HCT116 (cell line): ENCODE measurements at regions not wholly inside any gene's neighbourhood (a gene's known extent, or its start where the extent isn't known, plus 50 kb on each side); places are given as distances from the start of the nearest gene placed in this dataset.

ENCODE experiments used
- ATAC-seq: fragments of 200-7000 bp; cut with Tn5 transposase; 2 replicates; pipeline ENCODE4 v1.9.1; 2020; ENCODE audit warnings: mild to moderate bottlenecking, moderate library complexity
- BruUV-seq: library from RNA; stranded (reverse); fragments of 400-500 nt; replicated peaks from 2 replicates; lab custom pipeline; 2021; lab: Mats Ljungman, UMichigan
- CTCF ChIA-PET: fragments of 300-600 bp; sonication (Branson Sonifier 250); formaldehyde crosslinking; loops from one replicate; lab custom pipeline; 2021; ENCODE audit warnings: antibody characterized with exemption; lab: Charles Lee
- POLR2A ChIA-PET: fragments of 300-600, 350-600 bp; sonication (Branson Sonifier 250); formaldehyde crosslinking; loops from one replicate; lab custom pipeline; 2021; ENCODE audit warnings: antibody characterized with exemption; lab: Charles Lee
- RAD21 ChIA-PET, 2 experiments: fragments of 300-600 bp; sonication (Branson Sonifier 250); formaldehyde crosslinking; loops; one replicate each; lab custom pipeline; 2023; ENCODE audit warnings: low total read pairs in 2 of 2; ENCODE audit not compliant: uncharacterized antibody in 2 of 2, unreplicated experiment in 2 of 2, low non-redundant PET in 1 of 2; lab: Charles Lee
- DNase-seq: peaks from one replicate; pipeline ENCODE4 v3.0.0-alpha.2; 2010; ENCODE audit warnings: low read depth, low spot score
- H2AFZ ChIP-seq: fragments of 200-600 bp; shearing (Covaris generic), sonication (generic); 2 replicates; pipeline ENCODE4 v1.6.1; 2017; ENCODE audit warnings: low read depth, mixed run types, mixed read lengths, antibody characterized with exemption, low read length; ENCODE audit not compliant: poor library complexity, severe bottlenecking
- H3K27ac ChIP-seq: 2 replicates; pipeline ENCODE4 v1.5.1; 2012; ENCODE audit warnings: low read depth, low read length
- H3K27me3 ChIP-seq: fragments of 200-600 bp; sonication (generic); 2 replicates; pipeline ENCODE4 v1.6.1; 2016; ENCODE audit warnings: mixed run types, low read length, mixed read lengths; ENCODE audit not compliant: insufficient read depth
- H3K36me3 ChIP-seq, 2 experiments: fragments of 200-500 bp in 1 of 2; fragments of 200-600 bp in 1 of 2; sonication (Bioruptor generic) in 1 of 2; sonication (generic) in 1 of 2; 2 replicates each; pipeline versions ENCODE4 v1.5.1 to v1.6.1; 2014 to 2016; ENCODE audit warnings: low read length in 2 of 2, inconsistent platforms in 1 of 2, mixed read lengths in 1 of 2, mixed run types in 1 of 2; ENCODE audit not compliant: insufficient read depth in 2 of 2, control insufficient read depth in 1 of 2
- H3K4me1 ChIP-seq, 2 experiments: fragments of 200-600 bp in 1 of 2; sonication (generic) in 1 of 2; 2 replicates each; pipeline versions ENCODE4 v1.5.1 to v1.6.1; 2012 to 2017; ENCODE audit warnings: low read length in 2 of 2, inconsistent platforms in 1 of 2, mild to moderate bottlenecking in 1 of 2, mixed read lengths in 1 of 2, mixed run types in 1 of 2, moderate library complexity in 1 of 2; ENCODE audit not compliant: insufficient read depth in 2 of 2, control insufficient read depth in 1 of 2
- H3K4me2 ChIP-seq: fragments of 200-600 bp; sonication (generic); 2 replicates; pipeline ENCODE4 v1.6.1; 2017; ENCODE audit warnings: mixed run types, low read length, mixed read lengths
- H3K4me3 ChIP-seq, 2 experiments: fragments of 200-600 bp in 1 of 2; sonication (generic) in 1 of 2; replicated peaks in 1 of 2; 2 replicates each; pipeline ENCODE4 v1.5.1; 2011 to 2016; ENCODE audit warnings: low read length in 2 of 2, control low read depth in 1 of 2, low read depth in 1 of 2, mild to moderate bottlenecking in 1 of 2, mixed read lengths in 1 of 2, mixed run types in 1 of 2
- H3K79me2 ChIP-seq: fragments of 200-600 bp; sonication (generic); 2 replicates; pipeline ENCODE4 v1.6.1; 2017; ENCODE audit warnings: mild to moderate bottlenecking, mixed run types, low read length, moderate library complexity, mixed read lengths; ENCODE audit not compliant: insufficient read depth
- H3K9ac ChIP-seq: fragments of 200-600 bp; sonication (generic); 2 replicates; pipeline ENCODE4 v1.6.1; 2016; ENCODE audit warnings: low read length, mixed read lengths
- H3K9me2 ChIP-seq: fragments of 200-600 bp; sonication (generic), shearing (Covaris generic); 2 replicates; pipeline ENCODE4 v1.6.1; 2017; ENCODE audit warnings: mixed run types, mild to moderate bottlenecking, moderate library complexity; ENCODE audit not compliant: insufficient read depth
- H3K9me3 ChIP-seq, 2 experiments: fragments of 200-500 bp in 1 of 2; fragments of 200-600 bp in 1 of 2; sonication (Bioruptor generic) in 1 of 2; sonication (generic) in 1 of 2; 2 replicates each; pipeline ENCODE4 v1.6.1; 2014 to 2017; ENCODE audit warnings: low read length in 2 of 2, mixed read lengths in 2 of 2, inconsistent platforms in 1 of 2, low read depth in 1 of 2, mild to moderate bottlenecking in 1 of 2, mixed run types in 1 of 2, moderate library complexity in 1 of 2; ENCODE audit not compliant: control insufficient read depth in 1 of 2, insufficient read depth in 1 of 2
- H4K20me1 ChIP-seq: fragments of 200-600 bp; sonication (generic), shearing (Covaris generic); 2 replicates; pipeline ENCODE4 v1.6.1; 2017; ENCODE audit warnings: mixed run types, mild to moderate bottlenecking, moderate library complexity; ENCODE audit not compliant: insufficient read depth
- ATF3 ChIP-seq: IDR thresholded peaks from 2 replicates; pipeline ENCODE4 v1.6.1; 2012
- EZH2 ChIP-seq: fragments of 200-600 bp; sonication (generic); IDR thresholded peaks from 2 replicates; pipeline ENCODE4 v1.6.1; 2017; ENCODE audit warnings: antibody characterized with exemption, mixed run types
- EZH2phosphoT487 ChIP-seq: fragments of 200-600 bp; IDR thresholded peaks from 2 replicates; pipeline ENCODE4 v1.6.1; 2018; ENCODE audit warnings: antibody characterized with exemption, borderline replicate concordance
- FOSL1 ChIP-seq: IDR thresholded peaks from 2 replicates; pipeline ENCODE4 v1.6.1; 2012; ENCODE audit warnings: low read depth
- JUND ChIP-seq: IDR thresholded peaks from 2 replicates; pipeline ENCODE4 v1.6.1; 2012
- MAX ChIP-seq: IDR thresholded peaks from 2 replicates; pipeline ENCODE4 v1.6.1; 2012
- POLR2A ChIP-seq: IDR thresholded peaks from 2 replicates; pipeline ENCODE4 v1.7.0; 2011; ENCODE audit warnings: borderline replicate concordance; ENCODE audit not compliant: insufficient read depth, insufficient read length; ENCODE audit errors: extremely low read depth
- RAD21 ChIP-seq: IDR thresholded peaks from 2 replicates; pipeline ENCODE4 v1.6.1; 2012; ENCODE audit warnings: low read depth, mild to moderate bottlenecking
- SIN3A ChIP-seq: IDR thresholded peaks from 2 replicates; pipeline ENCODE4 v1.6.1; 2012; ENCODE audit warnings: low read depth
- SRF ChIP-seq: IDR thresholded peaks from 2 replicates; pipeline ENCODE4 v1.6.1; 2012; ENCODE audit warnings: low read depth
- TCF7L2 ChIP-seq: IDR thresholded peaks from 2 replicates; pipeline ENCODE4 v1.7.0; 2011; ENCODE audit warnings: borderline replicate concordance, inconsistent platforms; ENCODE audit not compliant: insufficient read depth, insufficient read length; ENCODE audit errors: extremely low read depth
- YY1 ChIP-seq: IDR thresholded peaks from 2 replicates; pipeline ENCODE4 v1.6.1; 2011; ENCODE audit warnings: low read length, low read depth, moderate library complexity, mild to moderate bottlenecking; ENCODE audit not compliant: insufficient replicate concordance; ENCODE audit errors: extremely low read depth
- ZBTB33 ChIP-seq: IDR thresholded peaks from 2 replicates; pipeline ENCODE4 v1.6.1; 2011; ENCODE audit warnings: mild to moderate bottlenecking, low read length, moderate library complexity; ENCODE audit not compliant: insufficient replicate concordance; ENCODE audit errors: extremely low read depth
- intact Hi-C: fragments of 100-400 bp; cut with micrococcal nuclease; formaldehyde crosslinking; loops from 2 replicates; pipeline ENCODE4 v1.10.0; 2022
- TF ChIP-seq, protein P1 (sequence below), 3 experiments: fragments of 200-600 bp in 1 of 3; sonication (generic) in 1 of 3; IDR thresholded peaks in 2 of 3; conservative IDR thresholded peaks in 1 of 3; 2 replicates each; pipeline ENCODE4 v1.5.1; 2012 to 2017; ENCODE audit warnings: low read depth in 2 of 3, low read length in 2 of 3, antibody characterized with exemption in 1 of 3, borderline replicate concordance in 1 of 3, control low read depth in 1 of 3, mild to moderate bottlenecking in 1 of 3, mixed read lengths in 1 of 3, mixed run types in 1 of 3, moderate library complexity in 1 of 3; ENCODE audit not compliant: insufficient read depth in 1 of 3

DNA sequence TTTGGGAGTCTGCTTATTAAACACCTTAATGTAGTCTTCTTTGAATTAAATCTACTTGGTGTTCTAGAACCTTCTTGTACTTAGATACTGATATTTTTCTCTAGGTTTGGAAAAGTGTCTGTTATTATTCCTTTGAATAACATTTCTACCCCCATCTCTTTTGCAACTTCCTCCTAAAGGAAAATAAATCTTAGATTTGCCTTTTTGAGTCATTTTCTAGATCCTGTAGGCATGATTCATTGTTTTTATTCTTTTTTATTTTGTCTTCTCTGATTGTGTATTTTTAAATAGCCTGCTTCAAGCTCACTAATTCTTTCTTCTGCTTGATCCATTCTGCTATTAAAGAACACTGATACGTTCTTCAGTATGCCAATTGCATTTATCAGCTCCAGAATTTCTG lies 155.9 kb upstream of the NEGR1 start:
- H3K4me3 ChIP-seq, result no peak overlapping the region
- H3K9me3 ChIP-seq, result peaks cover 7 to 22% of the 10 kb centered on the region in 2 experiments; a peak in 3 of 4 replicates
- no peaks in the 10 kb centered on the region for H3K27me3 ChIP-seq
- H3K27ac ChIP-seq, result no peak overlapping the region
- no peak overlapping the region for H3K9ac ChIP-seq
- CTCF ChIA-PET, result no interaction called here
- DNase-seq (no peak), ATAC-seq (no peak)
- RAD21 ChIA-PET, result no interaction called here
- H3K79me2 ChIP-seq, result no peaks in the 10 kb centered on the region
- no peak overlapping the region for H3K4me2 ChIP-seq
- H3K4me1 ChIP-seq, result no peaks in the 10 kb centered on the region
- BruUV-seq, result no TSS peak
- H3K36me3 ChIP-seq, result no peaks in the 10 kb centered on the region
- no peak overlapping the region for H2AFZ ChIP-seq
- TF ChIP-seq FOSL1, result no peak
- TF ChIP-seq, protein P1, sequence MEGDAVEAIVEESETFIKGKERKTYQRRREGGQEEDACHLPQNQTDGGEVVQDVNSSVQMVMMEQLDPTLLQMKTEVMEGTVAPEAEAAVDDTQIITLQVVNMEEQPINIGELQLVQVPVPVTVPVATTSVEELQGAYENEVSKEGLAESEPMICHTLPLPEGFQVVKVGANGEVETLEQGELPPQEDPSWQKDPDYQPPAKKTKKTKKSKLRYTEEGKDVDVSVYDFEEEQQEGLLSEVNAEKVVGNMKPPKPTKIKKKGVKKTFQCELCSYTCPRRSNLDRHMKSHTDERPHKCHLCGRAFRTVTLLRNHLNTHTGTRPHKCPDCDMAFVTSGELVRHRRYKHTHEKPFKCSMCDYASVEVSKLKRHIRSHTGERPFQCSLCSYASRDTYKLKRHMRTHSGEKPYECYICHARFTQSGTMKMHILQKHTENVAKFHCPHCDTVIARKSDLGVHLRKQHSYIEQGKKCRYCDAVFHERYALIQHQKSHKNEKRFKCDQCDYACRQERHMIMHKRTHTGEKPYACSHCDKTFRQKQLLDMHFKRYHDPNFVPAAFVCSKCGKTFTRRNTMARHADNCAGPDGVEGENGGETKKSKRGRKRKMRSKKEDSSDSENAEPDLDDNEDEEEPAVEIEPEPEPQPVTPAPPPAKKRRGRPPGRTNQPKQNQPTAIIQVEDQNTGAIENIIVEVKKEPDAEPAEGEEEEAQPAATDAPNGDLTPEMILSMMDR (IDR thresholded peaks at IDR 0.05 in 2 of 3, conservative IDR thresholded peaks at IDR 0.05 in 1 of 3; ENCODE audit: borderline replicate concordance in 1 of 3, insufficient read depth in 1 of 3, low read depth in 2 of 3, low read length in 2 of 3), result no peak
- TF ChIP-seq YY1, result no peak
- TF ChIP-seq JUND, result no peak
- TF ChIP-seq SIN3A, result no peak
- TF ChIP-seq MAX, result no peak
- no peak for TF ChIP-seq RAD21
- TF ChIP-seq ZBTB33, result no peak
- TF ChIP-seq ATF3, result no peak
- TF ChIP-seq TCF7L2, result no peak
- TF ChIP-seq SRF, result no peak
- TF ChIP-seq POLR2A, result no peak
- TF ChIP-seq EZH2, result no peak
- TF ChIP-seq EZH2phosphoT487, result no peak
- intact Hi-C loops, result no loop called here
- H4K20me1 ChIP-seq, result no peaks in the 10 kb centered on the region
- no peaks in the 10 kb centered on the region for H3K9me2 ChIP-seq
- POLR2A ChIA-PET, result no interaction called here
